Ovary (tissue), 3 donors: ENCODE measurements at regions not wholly inside any gene's neighbourhood (a gene's known extent, or its start where the extent isn't known, plus 50 kb on each side); places are given as distances from the start of the nearest gene placed in this dataset.

Experiments used
- EP300 ChIP-seq: sonication (generic); formaldehyde crosslinking; IDR thresholded peaks from one replicate; pipeline ENCODE4 v1.6.1; 2017; ENCODE audit warnings: antibody characterized with exemption
- POLR2A ChIP-seq: fragments of 450-650 bp; IDR thresholded peaks from one replicate; pipeline ENCODE4 v1.6.1; 2017; ENCODE audit warnings: antibody characterized with exemption, mild to moderate bottlenecking, moderate library complexity
- TF ChIP-seq, protein P1 (sequence below), 3 donors: fragments of 450-650 bp in 2 of 3; fragments of 200-600 bp in 1 of 3; IDR thresholded peaks; one replicate each; pipeline versions ENCODE4 v1.5.1 to v1.8.0; 2016 to 2022; ENCODE audit warnings: antibody characterized with exemption in 3 of 3, mild to moderate bottlenecking in 1 of 3
- donor health status: DM: no; HTN: no; CAD: no.

DNA sequence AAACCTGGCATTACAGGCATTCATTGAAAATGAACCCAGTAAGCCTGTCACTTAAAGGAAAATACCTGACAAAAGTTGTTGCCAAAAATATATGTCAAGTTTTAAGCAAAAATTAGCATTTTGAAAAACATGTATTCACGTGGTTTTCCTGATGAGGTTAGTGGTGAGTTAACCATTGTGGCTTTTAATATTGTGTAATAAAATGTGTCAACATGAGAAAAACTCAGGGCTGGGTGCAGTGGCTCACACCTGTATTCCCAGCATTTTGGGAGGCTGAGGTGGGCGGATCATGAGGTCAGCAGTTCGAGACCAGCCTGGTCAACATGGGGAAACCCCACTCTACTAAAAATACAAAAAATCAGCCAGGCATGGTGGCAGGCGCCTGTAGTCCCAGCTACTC is 731.4 kb downstream of the KCNT2 start:
- TF ChIP-seq, protein P1, sequence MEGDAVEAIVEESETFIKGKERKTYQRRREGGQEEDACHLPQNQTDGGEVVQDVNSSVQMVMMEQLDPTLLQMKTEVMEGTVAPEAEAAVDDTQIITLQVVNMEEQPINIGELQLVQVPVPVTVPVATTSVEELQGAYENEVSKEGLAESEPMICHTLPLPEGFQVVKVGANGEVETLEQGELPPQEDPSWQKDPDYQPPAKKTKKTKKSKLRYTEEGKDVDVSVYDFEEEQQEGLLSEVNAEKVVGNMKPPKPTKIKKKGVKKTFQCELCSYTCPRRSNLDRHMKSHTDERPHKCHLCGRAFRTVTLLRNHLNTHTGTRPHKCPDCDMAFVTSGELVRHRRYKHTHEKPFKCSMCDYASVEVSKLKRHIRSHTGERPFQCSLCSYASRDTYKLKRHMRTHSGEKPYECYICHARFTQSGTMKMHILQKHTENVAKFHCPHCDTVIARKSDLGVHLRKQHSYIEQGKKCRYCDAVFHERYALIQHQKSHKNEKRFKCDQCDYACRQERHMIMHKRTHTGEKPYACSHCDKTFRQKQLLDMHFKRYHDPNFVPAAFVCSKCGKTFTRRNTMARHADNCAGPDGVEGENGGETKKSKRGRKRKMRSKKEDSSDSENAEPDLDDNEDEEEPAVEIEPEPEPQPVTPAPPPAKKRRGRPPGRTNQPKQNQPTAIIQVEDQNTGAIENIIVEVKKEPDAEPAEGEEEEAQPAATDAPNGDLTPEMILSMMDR (IDR thresholded peaks at IDR 0.05): no peak
- TF ChIP-seq POLR2A (no peak), EP300 (no peak)
